HTR-8/SVneo (cell line): ENCODE measurements at regions not wholly inside any gene's neighbourhood (a gene's known extent, or its start where the extent isn't known, plus 50 kb on each side); places are given as distances from the start of the nearest gene placed in this dataset.

Experiments used
- DNase-seq: peaks from one replicate; pipeline ENCODE4 v3.0.0; 2011; ENCODE audit warnings: low spot score, mixed read lengths; ENCODE audit not compliant: insufficient read length
- FAIRE-seq: peaks from 2 replicates; lab custom pipeline; 2011; peaks lifted over from hg19 to GRCh38; lab: Jason Lieb, UNC

DNA sequence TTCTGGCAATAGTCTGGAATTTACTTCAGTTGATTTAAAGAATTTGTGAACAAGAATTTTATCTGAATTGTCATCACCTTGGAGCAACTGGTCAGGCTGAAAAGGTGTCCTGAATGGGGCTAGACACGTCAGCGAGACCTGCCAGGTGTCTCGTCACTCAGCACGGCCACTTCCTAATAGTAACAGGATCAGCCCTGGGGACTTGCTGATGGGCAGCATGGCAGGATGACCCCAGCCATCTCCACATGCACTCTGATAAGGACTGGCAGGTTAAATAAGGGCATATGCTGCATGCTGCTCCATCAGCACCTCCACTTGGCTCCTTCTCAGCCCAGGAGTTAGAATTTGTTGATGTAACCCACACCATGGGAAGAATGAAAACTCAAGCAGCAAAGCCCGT, 224.2 kb downstream of the FOXO1 start:
- FAIRE-seq = no peak
- no peak for DNase-seq

DNA sequence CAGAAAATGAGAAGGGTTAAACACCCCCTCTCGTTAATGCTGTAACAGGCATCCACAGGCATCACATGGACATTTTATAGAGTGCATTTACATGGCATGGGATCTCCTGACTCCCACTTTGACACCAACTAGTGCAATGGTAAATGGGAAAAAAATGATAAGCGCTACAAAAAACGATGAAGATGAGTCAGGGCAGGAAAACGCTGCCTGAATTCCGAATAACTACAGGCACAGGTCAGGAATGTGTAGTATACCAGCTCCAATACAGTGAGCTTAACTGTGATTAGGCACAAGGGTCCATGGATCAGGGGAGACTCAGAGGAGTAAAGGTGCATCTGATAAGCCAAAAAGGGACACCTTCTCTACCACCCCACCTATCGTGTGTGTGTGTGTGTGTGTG, 223.6 kb downstream of the FOXO1 start:
- DNase-seq = no peak
- FAIRE-seq = no peak

DNA sequence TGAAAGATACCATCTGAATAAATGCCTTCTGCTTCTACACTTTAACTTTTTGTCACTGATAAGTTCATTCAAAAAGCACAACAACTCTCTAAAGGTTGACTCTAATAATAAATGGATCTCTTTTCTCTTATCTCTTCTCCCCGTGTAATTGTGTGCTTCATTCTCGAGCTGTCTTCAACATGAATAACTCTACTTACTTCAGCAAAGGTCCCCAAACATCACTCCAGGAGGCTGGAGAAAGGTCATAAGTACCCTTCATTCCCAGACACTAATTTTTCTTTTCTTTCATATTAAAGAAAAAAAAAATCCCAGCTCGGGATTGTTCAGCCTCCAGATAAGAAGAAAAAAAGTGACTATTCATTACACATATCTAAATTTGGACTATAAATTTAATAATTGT, 222.2 kb downstream of the FOXO1 start:
- no peak for FAIRE-seq
- no peak for DNase-seq

DNA sequence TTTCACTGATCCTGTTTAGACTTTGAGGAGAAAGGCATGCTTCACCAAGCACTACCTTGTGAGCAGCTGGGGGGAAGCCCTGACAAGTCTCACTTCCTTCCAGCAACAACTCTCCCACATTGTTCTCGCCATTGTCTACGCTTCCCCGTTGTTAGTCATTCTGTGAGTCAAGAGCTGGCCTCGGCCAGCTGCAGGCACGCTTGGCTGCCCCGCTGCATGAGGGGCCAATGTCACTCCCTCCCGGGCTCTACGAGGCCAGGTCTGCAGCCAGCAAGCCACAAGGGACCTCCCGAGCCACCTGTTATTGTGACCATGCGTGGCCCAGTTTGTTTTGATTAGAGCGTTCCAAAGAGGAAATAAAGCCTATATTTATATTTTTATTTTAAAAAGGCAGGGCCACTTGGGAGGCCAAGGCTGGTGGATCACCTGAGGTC, 220.9 kb downstream of the FOXO1 start:
- FAIRE-seq (no peak), DNase-seq (no peak)

DNA sequence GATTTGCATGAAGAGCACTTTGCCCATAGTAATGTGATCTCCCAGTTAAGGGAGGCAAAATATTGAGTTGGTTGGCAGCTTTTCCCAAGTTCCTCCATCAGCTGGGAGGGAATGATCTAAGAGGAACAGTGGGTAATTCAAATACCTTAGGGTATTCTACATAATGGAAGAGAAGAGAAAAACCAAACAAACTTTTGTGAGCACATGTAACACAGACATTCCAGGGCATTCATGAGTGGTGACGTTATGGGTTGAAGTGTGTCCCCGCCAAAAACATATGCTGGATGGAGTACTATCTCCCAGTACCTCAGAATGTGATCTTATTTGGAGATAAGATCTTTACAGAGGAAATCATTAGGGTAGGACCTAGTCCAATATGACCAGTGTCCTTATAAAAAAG, 220.1 kb downstream of the FOXO1 start:
- DNase-seq (no peak), FAIRE-seq (no peak)

DNA sequence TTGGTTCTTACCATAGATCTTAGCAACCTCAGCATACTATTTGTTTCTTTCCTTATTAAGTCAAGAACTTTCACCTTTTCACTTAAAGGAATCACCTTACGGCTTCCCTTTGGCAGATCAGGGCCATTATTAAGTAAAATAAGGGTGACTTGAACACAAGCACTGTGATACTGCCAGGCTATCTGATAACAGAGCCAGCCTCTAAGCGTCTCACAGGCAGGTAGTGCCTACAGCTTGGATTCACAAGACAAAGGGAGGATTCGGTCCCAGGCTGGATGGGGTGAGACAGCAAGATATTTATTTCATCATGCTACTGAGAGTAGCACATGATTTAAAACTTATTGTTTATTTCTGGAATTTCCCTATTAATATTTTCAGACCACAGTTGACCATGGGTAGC, 218.6 kb downstream of the FOXO1 start:
- no peak for DNase-seq

DNA sequence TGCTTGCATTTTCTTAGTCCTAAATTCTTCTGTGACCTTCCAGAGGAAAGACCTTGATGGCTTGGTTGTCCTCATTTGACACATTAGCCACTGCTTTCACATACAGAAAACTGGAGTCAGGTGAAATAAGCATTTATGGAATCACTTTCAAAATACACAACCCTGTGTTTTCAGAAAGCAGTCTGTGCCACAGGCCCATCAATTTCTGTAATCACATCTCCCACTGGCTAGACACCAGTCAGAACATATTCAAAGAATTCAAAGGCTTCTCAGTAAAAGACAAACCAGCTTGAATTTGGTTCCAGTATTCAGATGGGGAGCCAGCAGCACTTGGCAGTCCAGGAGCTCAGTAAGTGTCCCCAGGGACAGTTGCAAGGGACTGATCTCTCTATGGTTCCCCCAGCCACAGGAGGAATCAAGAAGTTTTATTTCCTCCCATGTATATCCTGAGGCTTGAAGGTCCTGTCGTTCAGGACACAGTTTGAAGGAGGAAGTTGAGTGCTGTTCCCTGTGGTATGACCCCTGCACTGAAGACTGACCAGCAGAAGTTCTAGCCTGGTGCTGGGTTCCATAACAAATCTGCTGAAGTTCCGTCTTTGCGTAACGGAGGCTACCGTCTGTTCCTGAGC, 214.3 kb downstream of the FOXO1 start:
- no peak for FAIRE-seq
- DNase-seq = no peak

More for the DNA sequence above, 218.6 kb downstream of the FOXO1 start:
- FAIRE-seq = no peak

DNA sequence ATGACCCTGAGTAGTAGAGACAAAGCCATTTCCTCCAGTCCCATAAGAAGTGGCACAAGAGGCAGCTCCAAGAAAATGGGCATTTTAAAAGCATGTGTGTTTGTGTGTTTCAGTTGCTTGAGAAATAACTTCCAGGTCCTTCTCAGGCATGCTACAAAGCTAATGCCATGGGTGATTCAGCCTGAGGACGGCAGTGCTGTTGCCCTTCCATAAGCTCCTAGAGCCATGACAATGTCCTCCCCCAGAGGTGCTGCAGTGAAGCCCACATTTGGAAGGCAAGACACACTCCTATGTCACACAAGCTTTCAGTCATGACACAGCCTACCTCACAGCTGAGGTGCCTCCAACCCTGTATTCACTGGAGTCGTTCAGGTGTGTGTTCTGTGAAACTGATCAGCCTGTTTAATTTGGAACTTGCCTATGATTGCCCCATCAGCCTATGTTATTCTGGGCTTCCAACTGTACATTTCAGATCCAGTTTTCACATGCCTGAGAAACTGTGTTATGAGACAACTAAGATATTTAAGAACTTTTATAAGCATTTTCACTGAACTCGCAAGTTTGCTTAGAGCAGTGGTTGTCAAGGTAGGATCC, 213.6 kb downstream of the FOXO1 start:
- FAIRE-seq (no peak), DNase-seq (no peak)

DNA sequence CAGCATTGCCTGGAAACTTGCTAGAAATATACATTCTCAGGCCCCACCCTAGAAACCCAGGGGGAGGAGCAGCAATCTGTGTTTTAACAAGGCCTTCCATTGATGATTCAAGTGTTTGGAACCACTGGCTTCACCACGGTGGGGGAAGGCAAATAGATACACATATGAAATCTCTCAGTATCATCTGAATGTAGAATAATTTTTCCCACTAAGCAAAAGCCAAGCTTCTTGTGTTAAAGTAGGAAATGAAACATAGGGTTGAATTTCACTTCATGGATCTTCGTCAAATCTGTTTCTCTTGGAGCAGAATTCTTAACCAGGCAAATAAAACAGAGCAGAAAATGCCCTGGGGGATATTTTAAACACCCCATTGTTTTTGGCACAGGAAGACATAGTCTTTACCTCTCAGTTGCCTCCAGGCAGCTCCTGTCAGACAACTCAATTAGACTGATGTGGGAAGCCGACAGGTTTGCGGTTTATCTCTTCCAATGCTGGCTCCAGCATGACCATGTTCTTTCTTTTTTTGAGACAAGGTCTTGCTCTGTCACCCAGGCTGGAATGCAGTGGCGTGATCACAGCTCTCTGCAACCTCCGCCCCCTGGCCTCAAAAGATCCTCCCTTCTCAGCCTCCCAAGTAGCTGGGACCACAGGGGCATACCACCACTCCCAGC, 213.0 kb downstream of the FOXO1 start:
- FAIRE-seq (no peak), DNase-seq (no peak)

DNA sequence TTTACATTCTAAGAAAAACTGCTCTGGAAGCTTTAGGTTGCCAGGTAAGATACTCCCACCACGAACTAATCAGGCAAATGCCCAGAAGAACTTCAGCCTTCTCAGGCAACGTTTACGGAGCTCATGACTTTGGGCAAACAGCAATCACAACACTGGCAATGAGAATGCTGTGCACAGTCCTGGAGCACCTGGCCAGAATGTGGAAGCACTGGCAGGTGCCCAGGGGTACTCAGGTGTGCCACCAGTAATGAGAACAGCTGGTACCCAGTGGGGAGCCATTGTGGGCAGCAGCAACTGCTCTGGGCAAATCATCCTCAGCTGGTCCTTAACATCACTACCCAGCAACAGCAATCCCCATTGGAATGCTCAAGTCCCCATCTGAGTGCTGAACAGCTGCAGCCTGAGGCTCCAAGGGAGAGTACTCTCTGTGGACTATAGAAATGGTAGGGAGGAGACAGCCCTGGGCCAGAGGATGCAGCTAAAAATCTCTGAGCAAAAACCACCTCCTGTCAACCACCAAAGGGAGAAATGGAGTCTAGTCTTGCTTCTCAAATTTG, 210.0 kb downstream of the FOXO1 start:
- FAIRE-seq = no peak
- DNase-seq = no peak

DNA sequence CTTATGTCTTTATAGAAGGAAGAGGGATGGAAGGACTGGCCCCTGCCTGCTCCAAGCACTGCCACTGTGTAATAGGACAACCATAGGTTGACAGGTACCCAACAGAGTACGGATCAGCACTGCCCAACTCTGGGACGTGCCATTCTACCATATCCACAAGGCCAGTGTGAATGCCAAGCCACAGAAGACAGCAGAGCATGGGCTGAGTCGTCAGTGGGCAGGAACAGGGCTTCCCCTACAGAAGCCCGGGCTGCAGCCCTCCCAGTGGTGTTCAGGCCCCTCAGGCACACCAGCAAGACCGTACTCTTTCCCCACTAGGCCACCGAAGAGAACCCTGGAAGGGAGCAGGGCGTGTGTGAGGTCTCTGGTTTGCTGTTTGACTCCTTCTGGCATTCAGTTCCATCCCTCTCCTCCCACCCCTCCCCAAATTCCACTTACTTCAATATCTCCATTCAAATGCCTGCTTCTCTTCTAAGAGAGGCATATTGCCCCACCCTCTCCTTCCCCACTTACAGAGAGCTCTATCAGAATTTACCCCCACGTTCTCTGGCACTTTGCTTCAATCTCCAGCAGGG, 209.4 kb downstream of the FOXO1 start:
- no peak for FAIRE-seq
- DNase-seq = no peak

DNA sequence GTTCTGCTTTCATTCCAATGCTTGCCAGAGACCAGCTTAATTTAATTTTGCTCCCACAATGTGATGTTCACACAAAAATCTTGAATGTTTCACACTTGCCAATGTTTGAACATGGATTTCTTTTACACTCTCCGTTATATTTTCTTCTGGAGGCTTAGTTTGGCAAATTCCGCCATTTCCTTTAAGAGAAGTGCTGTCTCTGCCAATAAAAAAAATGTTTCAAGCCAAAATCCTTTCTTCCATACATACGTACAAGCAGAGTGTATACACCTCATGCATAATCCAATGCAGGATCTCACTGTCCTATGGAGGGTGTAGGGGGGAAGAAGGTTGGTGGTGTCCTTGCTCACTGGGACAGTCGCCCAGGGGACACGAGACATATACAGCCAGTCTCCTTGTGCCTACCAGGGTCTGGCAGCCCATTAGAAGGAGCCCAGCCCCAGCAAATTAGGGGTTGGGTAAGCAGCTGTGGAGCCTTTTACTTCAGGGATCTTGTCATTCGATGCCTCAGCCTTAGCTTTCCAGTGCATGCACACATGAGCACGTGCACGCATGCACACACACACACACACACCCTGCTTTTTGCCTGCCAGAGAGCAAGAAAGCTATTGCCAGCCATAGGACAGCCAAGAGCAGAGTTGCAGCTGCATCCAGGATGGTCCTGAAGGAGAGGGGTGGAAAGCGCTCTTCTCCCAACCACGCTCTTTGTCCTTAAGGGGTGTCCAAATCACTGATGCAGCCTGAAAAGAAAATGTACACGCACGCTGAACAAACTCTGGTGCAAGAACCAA, 208.3 kb downstream of the FOXO1 start:
- no peak for FAIRE-seq
- no peak for DNase-seq

DNA sequence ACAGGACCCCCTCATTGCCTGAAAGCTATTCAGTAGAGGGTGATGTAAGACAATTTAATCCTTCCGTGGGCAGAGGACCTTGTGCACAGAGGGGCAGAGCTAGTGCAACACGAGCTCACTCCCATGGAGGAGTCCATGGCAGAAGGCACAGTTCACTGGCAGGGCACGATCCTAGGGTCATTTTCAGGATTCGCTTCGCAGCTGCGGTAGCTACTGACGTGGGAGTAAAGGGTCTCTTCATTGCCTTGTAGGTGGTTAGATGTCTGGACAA, 207.8 kb downstream of the FOXO1 start:
- FAIRE-seq = no peak
- DNase-seq = no peak

DNA sequence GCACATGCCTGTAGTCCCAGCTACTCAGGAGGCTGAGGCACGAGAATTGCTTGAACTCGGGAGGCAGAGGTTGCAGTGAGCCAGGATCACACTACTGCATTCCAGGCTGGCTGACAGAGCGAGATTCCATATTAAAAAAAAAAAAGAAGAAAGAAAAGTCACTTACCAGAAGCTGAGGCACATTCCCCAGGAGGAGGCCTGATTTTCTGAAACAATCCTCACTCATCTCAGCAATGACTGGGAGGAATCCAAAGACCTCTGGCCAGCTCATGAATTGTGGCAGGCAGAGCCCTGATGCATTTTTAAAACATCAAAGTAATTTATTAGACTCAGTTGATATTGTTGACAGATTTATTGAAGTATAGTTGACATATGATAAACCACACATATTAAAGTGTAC, 206.3 kb downstream of the FOXO1 start:
- DNase-seq (no peak), FAIRE-seq (no peak)

DNA sequence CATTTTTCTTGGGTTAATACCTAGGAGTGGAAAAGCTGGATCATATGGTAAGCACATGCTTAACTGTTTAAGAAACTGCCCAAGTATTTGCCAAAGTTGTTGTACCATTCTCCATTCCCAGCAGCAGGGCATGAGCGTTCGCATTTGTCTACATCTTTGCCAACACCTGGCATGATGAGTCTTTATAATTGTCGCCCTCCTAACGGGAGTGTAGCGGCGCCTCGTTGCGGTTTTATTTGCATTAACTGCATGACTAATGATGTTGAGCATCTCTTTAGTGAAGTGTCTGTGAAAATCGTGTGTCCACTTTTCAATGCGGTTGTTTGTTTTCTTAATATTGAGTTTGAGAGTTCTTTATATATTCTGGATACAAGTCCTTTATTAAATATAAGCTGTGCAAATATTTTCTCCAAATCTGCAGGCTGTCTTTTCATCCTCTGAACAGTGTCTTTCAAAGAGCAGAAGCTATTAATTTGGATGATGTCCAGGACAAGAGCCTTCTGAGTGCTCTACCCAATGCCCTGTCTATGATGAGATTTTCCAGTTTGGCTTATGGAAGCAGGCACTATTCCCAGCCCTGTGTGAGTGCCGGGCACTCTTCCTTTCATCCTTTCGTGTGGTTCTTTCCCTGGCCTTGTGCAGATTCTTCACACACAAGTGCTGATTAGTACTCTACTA, 202.0 kb downstream of the FOXO1 start:
- no peak for FAIRE-seq
- no peak for DNase-seq

DNA sequence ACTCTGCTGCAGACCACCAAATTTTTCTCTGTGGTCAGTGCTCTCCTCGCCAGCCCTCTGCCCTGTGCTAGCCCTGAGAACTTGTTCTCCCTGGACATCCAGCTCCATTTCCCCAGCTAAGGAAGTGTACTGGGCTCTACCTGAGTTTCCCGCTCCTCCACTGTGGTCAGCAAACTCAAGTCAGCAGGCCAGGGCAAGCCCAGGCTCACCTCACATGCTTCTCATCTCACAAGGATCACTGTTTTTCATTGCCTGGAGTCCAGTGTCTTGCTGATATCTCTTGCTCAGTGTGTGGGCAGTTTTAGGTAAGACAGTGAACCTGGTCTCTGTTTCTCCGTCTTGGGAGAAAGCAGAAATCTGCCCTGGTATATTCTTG, 201.4 kb downstream of the FOXO1 start:
- FAIRE-seq (no peak), DNase-seq (no peak)

DNA sequence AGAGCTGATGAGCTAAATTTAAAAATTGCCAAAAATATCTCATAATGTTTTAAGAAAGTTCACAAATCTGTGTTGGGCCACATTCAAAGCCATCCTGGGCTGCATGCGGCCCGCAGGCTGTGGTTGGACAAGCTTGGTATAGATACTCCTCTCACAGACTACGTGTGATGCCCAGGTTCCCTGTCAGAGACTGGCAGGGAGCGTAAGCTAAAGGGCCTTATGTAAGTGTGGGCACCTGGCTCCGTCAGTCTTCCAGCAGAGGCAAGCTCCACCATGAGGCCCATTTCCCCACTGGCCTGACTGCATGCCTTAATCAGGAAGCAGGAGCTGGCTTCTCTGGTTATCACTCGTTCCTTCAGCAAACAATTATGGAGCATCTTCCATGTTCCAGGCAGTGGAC, 200.2 kb downstream of the FOXO1 start:
- DNase-seq (no peak), FAIRE-seq (no peak)

DNA sequence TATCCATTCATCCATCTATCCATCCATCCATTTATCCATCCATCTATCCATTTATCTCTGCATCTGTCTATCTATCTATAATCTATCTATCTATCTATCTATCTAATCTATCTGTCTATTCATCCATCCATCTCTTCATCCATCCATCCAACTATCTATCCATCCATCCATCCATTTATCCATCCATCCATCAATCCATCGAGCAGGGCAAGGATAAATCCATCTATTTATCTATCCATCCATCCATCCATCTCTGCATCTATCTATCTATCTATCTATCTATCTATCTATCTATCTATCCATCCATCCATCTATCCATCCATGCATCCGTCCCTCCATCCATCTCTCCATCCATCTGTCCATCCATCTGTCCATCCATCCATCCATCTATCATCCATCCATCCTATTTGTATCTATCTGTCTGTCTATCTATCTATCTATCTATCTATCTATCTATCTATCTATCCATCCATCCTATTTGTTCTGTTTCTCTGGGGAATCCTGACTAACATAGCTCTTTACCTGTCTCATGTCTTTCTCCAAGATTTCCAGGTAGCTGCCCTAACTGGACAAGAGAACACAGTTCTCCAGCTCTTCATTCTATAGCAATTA, 198.1 kb downstream of the FOXO1 start:
- DNase-seq = no peak
- FAIRE-seq = no peak

DNA sequence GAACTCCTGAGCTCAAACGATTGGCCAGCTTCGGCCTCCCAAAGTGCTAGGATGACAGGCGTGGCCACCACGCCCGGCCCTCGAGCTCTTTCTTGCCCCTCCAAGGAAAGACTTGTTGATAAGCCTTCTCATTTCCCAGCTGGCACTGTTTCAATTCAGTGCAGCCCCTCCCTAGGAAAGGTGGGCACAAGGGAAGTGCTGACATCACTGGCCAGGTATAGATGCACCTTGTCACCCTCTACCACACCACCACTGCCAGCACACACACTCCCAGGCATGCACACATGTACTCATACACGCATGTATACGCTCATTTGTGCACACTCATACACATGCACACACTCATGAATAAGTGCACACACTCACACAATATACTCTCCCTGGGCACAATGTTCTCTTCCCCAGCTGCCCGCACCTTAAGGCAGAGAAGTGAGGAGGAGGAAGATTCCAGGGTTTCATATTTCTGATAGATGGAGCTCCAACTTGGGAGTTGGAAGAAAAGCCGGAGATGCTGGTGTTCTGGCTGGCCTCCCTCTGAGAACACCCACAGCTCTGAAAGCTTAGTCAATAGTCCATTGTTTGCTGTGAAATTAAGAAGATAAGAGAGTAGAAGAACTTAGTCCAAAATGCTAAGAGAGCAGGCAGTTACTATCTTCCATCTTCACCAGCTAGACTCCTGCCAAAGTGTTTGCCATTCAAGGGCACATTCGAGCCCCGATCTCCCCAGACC, 196.7 kb downstream of the FOXO1 start:
- no peak for DNase-seq
- FAIRE-seq = no peak
